CD8-positive, alpha-beta memory T cell (primary cell): ENCODE measurements at regions not wholly inside any gene's neighbourhood (a gene's known extent, or its start where the extent isn't known, plus 50 kb on each side); places are given as distances from the start of the nearest gene placed in this dataset.
"Not testable (repeated sequence)": the region's sequence is repeated elsewhere in the genome, so short reads cannot be mapped to it uniquely, and the experiment has no call there.

Experiments used
- CTCF ChIA-PET: fragments of 350-600 bp; sonication (Branson Sonifier 250); formaldehyde crosslinking; loops from one replicate; lab custom pipeline; 2021; ENCODE audit warnings: antibody characterized with exemption; lab: Charles Lee
- POLR2A ChIA-PET: fragments of 350-600 bp; sonication (Branson Sonifier 250); formaldehyde crosslinking; loops from one replicate; lab custom pipeline; 2021; ENCODE audit warnings: antibody characterized with exemption; lab: Charles Lee
- DNase-seq, 5 donors: peaks; one replicate each; pipeline versions ENCODE4 v3.0.0 to v3.0.0-alpha.2; 2020 to 2022; ENCODE audit warnings: mixed read lengths in 1 of 5
- H3K27ac ChIP-seq: one replicate; pipeline ENCODE4 v1.7.0; 2013; ENCODE audit warnings: low read depth, mild to moderate bottlenecking, low read length, moderate library complexity
- H3K27me3 ChIP-seq: 2 replicates; pipeline ENCODE4 v1.7.0; 2013; ENCODE audit warnings: low read length, mild to moderate bottlenecking; ENCODE audit not compliant: insufficient read depth, poor library complexity, severe bottlenecking
- H3K36me3 ChIP-seq: 2 replicates; pipeline ENCODE4 v1.7.0; 2013; ENCODE audit warnings: mild to moderate bottlenecking, low read length, moderate library complexity; ENCODE audit not compliant: insufficient read depth
- H3K4me1 ChIP-seq: 2 replicates; pipeline ENCODE4 v1.7.0; 2013; ENCODE audit warnings: mild to moderate bottlenecking, low read length, moderate library complexity; ENCODE audit not compliant: insufficient read depth
- H3K4me3 ChIP-seq: 2 replicates; pipeline ENCODE4 v1.7.0; 2013; ENCODE audit warnings: mild to moderate bottlenecking, low read length
- H3K9me3 ChIP-seq: 2 replicates; pipeline ENCODE4 v1.7.0; 2013; ENCODE audit warnings: mild to moderate bottlenecking, low read length
- H3K27ac Mint-ChIP-seq, 8 donors: one replicate each; pipeline ENCODE4 v1.8.0; 2020 to 2021; ENCODE audit warnings: mixed read lengths in 8 of 8, mild to moderate bottlenecking in 6 of 8, inconsistent platforms in 3 of 8, moderate library complexity in 3 of 8
- H3K27me3 Mint-ChIP-seq, 2 donors: one replicate each; pipeline ENCODE4 v1.8.0; 2020 to 2021; ENCODE audit warnings: mixed read lengths in 2 of 2, mild to moderate bottlenecking in 1 of 2, moderate library complexity in 1 of 2
- H3K36me3 Mint-ChIP-seq, 3 donors: one replicate each; pipeline ENCODE4 v1.8.0; 2020 to 2021; ENCODE audit warnings: mixed read lengths in 3 of 3, inconsistent platforms in 1 of 3, mild to moderate bottlenecking in 1 of 3
- H3K4me1 Mint-ChIP-seq, 3 donors: one replicate each; pipeline ENCODE4 v1.8.0; 2020 to 2021; ENCODE audit warnings: mixed read lengths in 3 of 3, inconsistent platforms in 1 of 3, mild to moderate bottlenecking in 1 of 3
- H3K4me3 Mint-ChIP-seq, 7 donors: one replicate each; pipeline ENCODE4 v1.8.0; 2020 to 2021; ENCODE audit warnings: mixed read lengths in 7 of 7, mild to moderate bottlenecking in 6 of 7, moderate library complexity in 4 of 7, inconsistent platforms in 2 of 7
- H3K9me3 Mint-ChIP-seq, 5 donors: one replicate each; pipeline ENCODE4 v1.8.0; 2020 to 2022; ENCODE audit warnings: mixed read lengths in 5 of 5, mild to moderate bottlenecking in 3 of 5, moderate library complexity in 2 of 5, inconsistent platforms in 1 of 5

GRCh38 chr12:124091835-124092234 is 118.8 kb downstream of the ZNF664 start:
- no peaks in the 10 kb centered on the region for H3K4me1 ChIP-seq
- peak overlapping the region in 1 of 8 donors; percentile 52 for H3K27ac Mint-ChIP-seq
- H3K27me3 Mint-ChIP-seq = peaks cover 5 to 7% of the 10 kb centered on the region in 2 donors
- POLR2A ChIA-PET = no interaction called here
- H3K9me3 Mint-ChIP-seq = no peaks in the 10 kb centered on the region
- no peaks in the 10 kb centered on the region for H3K36me3 ChIP-seq
- CTCF ChIA-PET = no interaction called here
- H3K4me1 Mint-ChIP-seq = no peaks in the 10 kb centered on the region
- H3K27ac ChIP-seq = no peak overlapping the region
- H3K4me3 Mint-ChIP-seq = no peak overlapping the region
- no peaks in the 10 kb centered on the region for H3K9me3 ChIP-seq
- no peak for DNase-seq
- H3K36me3 Mint-ChIP-seq = no peaks in the 10 kb centered on the region
- no peaks in the 10 kb centered on the region for H3K27me3 ChIP-seq
- H3K4me3 ChIP-seq = no peak overlapping the region

GRCh38 chr12:124092532-124092931 is 119.5 kb downstream of the ZNF664 start:
- H3K9me3 Mint-ChIP-seq, H3K4me3 Mint-ChIP-seq, H3K27ac ChIP-seq, POLR2A ChIA-PET, H3K36me3 Mint-ChIP-seq, H3K27ac Mint-ChIP-seq, H3K4me3 ChIP-seq, H3K36me3 ChIP-seq, H3K27me3 Mint-ChIP-seq, H3K9me3 ChIP-seq, H3K27me3 ChIP-seq, DNase-seq, CTCF ChIA-PET, H3K4me1 Mint-ChIP-seq, H3K4me1 ChIP-seq: not testable (repeated sequence)

DNA sequence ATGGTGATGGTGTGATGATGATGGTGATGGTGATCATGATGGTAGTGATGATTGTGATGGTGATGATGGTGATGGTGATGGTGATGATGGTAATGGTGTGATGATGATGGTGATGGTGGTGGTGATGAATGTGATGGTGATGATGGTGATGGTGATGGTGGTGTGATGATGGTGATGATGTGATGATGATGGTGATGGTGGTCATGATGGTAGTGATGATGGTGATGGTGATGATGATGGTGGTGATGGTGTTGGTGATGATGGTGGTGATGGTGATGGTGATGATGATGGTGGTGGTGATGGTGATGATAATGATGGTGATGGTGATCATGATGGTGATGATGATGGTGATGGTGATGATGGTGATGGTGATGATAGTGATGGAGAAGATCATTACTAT is 120.3 kb downstream of the ZNF664 start:
- no peaks in the 10 kb centered on the region for H3K36me3 Mint-ChIP-seq
- ChIA-PET CTCF (no interaction called here), POLR2A (no interaction called here)
- Histone ChIP-seq H3K9me3 (no peaks in the 10 kb centered on the region), H3K4me3 (no peak overlapping the region), H3K4me1 (no peaks in the 10 kb centered on the region), H3K36me3 (no peaks in the 10 kb centered on the region), H3K27me3 (no peaks in the 10 kb centered on the region), H3K27ac (no peak overlapping the region)
- no peak for DNase-seq
- no peak overlapping the region for H3K27ac Mint-ChIP-seq
- no peak overlapping the region for H3K4me3 Mint-ChIP-seq
- peaks cover 2 to 12% of the 10 kb centered on the region in 2 donors for H3K27me3 Mint-ChIP-seq
- H3K4me1 Mint-ChIP-seq = no peaks in the 10 kb centered on the region
- no peaks in the 10 kb centered on the region for H3K9me3 Mint-ChIP-seq

GRCh38 chr12:124094188-124094587 is 121.2 kb downstream of the ZNF664 start:
- H3K27me3 Mint-ChIP-seq = peaks cover 2 to 19% of the 10 kb centered on the region in 2 donors
- Histone ChIP-seq H3K27me3 (no peaks in the 10 kb centered on the region), H3K27ac (no peak overlapping the region), H3K9me3 (no peaks in the 10 kb centered on the region), H3K36me3 (no peaks in the 10 kb centered on the region), H3K4me3 (no peak overlapping the region), H3K4me1 (no peaks in the 10 kb centered on the region)
- H3K36me3 Mint-ChIP-seq = no peaks in the 10 kb centered on the region
- POLR2A ChIA-PET = no interaction called here
- H3K4me1 Mint-ChIP-seq = no peaks in the 10 kb centered on the region
- H3K27ac Mint-ChIP-seq = no peak overlapping the region
- CTCF ChIA-PET = no interaction called here
- DNase-seq = no peak
- H3K4me3 Mint-ChIP-seq = no peak overlapping the region
- no peaks in the 10 kb centered on the region for H3K9me3 Mint-ChIP-seq

- Histone ChIP-seq H3K4me1 (no peaks in the 10 kb centered on the region), H3K4me3 (no peak overlapping the region), H3K27me3 (no peaks in the 10 kb centered on the region), H3K36me3 (no peaks in the 10 kb centered on the region), H3K9me3 (no peaks in the 10 kb centered on the region), H3K27ac (no peak overlapping the region)
- no peaks in the 10 kb centered on the region for H3K36me3 Mint-ChIP-seq
- no peaks in the 10 kb centered on the region for H3K9me3 Mint-ChIP-seq
- no peak overlapping the region for H3K4me3 Mint-ChIP-seq
- ChIA-PET CTCF (no interaction called here), POLR2A (no interaction called here)
- no peaks in the 10 kb centered on the region for H3K4me1 Mint-ChIP-seq
- H3K27me3 Mint-ChIP-seq = peaks cover 2 to 23% of the 10 kb centered on the region in 2 donors
- no peak for DNase-seq
- no peak overlapping the region for H3K27ac Mint-ChIP-seq
These were observed 121.7 kb downstream of the ZNF664 start for GRCh38 chr12:124094733-124095132.

- Histone ChIP-seq H3K36me3 (no peaks in the 10 kb centered on the region), H3K4me1 (no peaks in the 10 kb centered on the region), H3K4me3 (no peak overlapping the region), H3K27ac (no peak overlapping the region), H3K27me3 (no peaks in the 10 kb centered on the region), H3K9me3 (no peaks in the 10 kb centered on the region)
- ChIA-PET CTCF (no interaction called here), POLR2A (no interaction called here)
- no peak overlapping the region for H3K4me3 Mint-ChIP-seq
- no peaks in the 10 kb centered on the region for H3K9me3 Mint-ChIP-seq
- DNase-seq = no peak
- peaks cover 2 to 30% of the 10 kb centered on the region in 2 donors for H3K27me3 Mint-ChIP-seq
- no peaks in the 10 kb centered on the region for H3K4me1 Mint-ChIP-seq
- no peaks in the 10 kb centered on the region for H3K36me3 Mint-ChIP-seq
- no peak overlapping the region for H3K27ac Mint-ChIP-seq
These were observed 123.1 kb downstream of the ZNF664 start for GRCh38 chr12:124096109-124096508.

DNA sequence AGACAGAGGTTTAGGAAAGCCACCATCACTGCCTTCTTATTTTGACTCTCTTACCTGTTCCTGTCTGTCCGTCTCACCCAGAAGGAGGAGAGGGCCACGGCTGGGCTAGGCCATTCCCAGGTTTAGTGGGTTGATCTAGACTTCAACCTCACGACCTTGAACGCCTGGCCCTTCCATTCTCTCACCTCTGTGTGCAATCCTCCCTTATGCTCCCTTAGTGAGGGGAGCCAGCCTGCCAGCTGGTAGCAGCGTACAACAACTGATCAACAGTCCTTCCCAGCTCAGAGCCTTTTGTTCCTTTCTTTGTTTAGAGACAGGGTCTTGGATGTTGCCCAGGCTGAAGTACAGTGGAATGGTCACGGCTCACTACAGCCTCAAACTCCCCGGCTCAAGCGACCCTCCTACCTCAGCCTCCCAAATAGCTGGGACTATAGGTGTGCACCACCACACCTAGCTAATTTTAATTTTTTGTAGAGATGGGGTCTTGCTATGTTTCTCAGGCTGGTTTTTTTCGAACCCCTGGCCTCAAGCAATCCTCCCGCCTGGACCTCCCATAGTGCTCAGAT is 123.9 kb downstream of the ZNF664 start:
- CTCF ChIA-PET = no interaction called here
- POLR2A ChIA-PET = no interaction called here
- no peak overlapping the region for H3K4me3 Mint-ChIP-seq
- Histone ChIP-seq H3K4me3 (no peak overlapping the region), H3K27me3 (no peaks in the 10 kb centered on the region), H3K4me1 (no peaks in the 10 kb centered on the region), H3K9me3 (no peaks in the 10 kb centered on the region), H3K27ac (no peak overlapping the region), H3K36me3 (no peaks in the 10 kb centered on the region)
- H3K27me3 Mint-ChIP-seq = peaks cover 2 to 30% of the 10 kb centered on the region in 2 donors
- H3K9me3 Mint-ChIP-seq = no peaks in the 10 kb centered on the region
- H3K36me3 Mint-ChIP-seq = no peaks in the 10 kb centered on the region
- no peaks in the 10 kb centered on the region for H3K4me1 Mint-ChIP-seq
- no peak for DNase-seq
- no peak overlapping the region for H3K27ac Mint-ChIP-seq

DNA sequence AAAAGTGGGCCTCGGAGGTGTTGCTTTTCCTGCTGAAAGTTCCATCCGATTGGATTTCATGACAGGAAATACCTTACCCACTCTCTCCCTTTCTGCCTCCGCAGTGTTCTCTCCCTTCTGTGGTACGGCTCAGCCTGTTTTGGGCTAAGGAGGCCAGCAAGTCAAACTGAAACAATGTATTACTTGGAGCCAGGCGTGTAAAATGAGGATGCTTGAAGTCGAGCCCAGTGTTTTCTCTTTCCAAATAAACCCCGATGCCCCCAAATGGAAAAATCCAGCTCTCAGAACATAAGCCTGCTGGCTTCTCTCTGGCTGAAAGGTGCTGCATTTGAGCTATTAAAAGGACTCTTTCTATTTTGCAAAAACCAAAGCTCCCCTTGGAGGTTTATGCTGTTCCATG is 124.7 kb downstream of the ZNF664 start:
- Histone ChIP-seq H3K4me3 (no peak overlapping the region), H3K27me3 (no peaks in the 10 kb centered on the region), H3K9me3 (no peaks in the 10 kb centered on the region), H3K27ac (no peak overlapping the region), H3K36me3 (no peaks in the 10 kb centered on the region), H3K4me1 (no peaks in the 10 kb centered on the region)
- CTCF ChIA-PET = no interaction called here
- Mint-ChIP-seq H3K9me3 (no peaks in the 10 kb centered on the region), H3K27me3 (peaks cover 2 to 30% of the 10 kb centered on the region in 2 donors), H3K27ac (no peak overlapping the region), H3K4me3 (no peak overlapping the region), H3K4me1 (no peaks in the 10 kb centered on the region), H3K36me3 (no peaks in the 10 kb centered on the region)
- POLR2A ChIA-PET = no interaction called here
- no peak for DNase-seq
